GM23338 (cell line): ENCODE measurements at regions not wholly inside any gene's neighbourhood (a gene's known extent, or its start where the extent isn't known, plus 50 kb on each side); places are given as distances from the start of the nearest gene placed in this dataset.

ENCODE experiments used
- ATAC-seq: fragments of 200-7000 bp; cut with Tn5 transposase; 3 replicates; pipeline ENCODE4 v1.9.1; 2020
- DNase-seq: peaks from one replicate; pipeline ENCODE4 v3.0.0-alpha.2; 2015; ENCODE audit warnings: low spot score
- H2AFZ ChIP-seq: fragments of 200-600 bp; sonication (generic); 2 replicates; pipeline ENCODE4 v1.8.0; 2016; ENCODE audit warnings: antibody characterized with exemption, mild to moderate bottlenecking, moderate library complexity
- H3F3A ChIP-seq: fragments of 200-600 bp; sonication (generic); replicated peaks from 2 replicates; pipeline ENCODE4 v1.8.0; 2017; ENCODE audit warnings: antibody characterized with exemption, mixed run types, low read depth
- H3K27ac ChIP-seq: fragments of 200-600 bp; sonication (generic); 2 replicates; pipeline ENCODE4 v1.6.1; 2016; ENCODE audit warnings: low read depth
- H3K27me3 ChIP-seq: fragments of 200-600 bp; sonication (generic); 2 replicates; pipeline ENCODE4 v1.8.0; 2016; ENCODE audit warnings: mild to moderate bottlenecking, mixed run types, moderate library complexity; ENCODE audit not compliant: insufficient read depth
- H3K36me3 ChIP-seq: fragments of 200-600 bp; sonication (generic); 2 replicates; pipeline ENCODE4 v1.8.0; 2016; ENCODE audit warnings: mild to moderate bottlenecking; ENCODE audit not compliant: insufficient read depth
- H3K4me1 ChIP-seq: fragments of 200-600 bp; sonication (generic); 2 replicates; pipeline ENCODE4 v1.8.0; 2016; ENCODE audit warnings: mild to moderate bottlenecking, moderate library complexity; ENCODE audit not compliant: insufficient read depth
- H3K4me2 ChIP-seq: fragments of 200-600 bp; sonication (generic); 2 replicates; pipeline ENCODE4 v1.7.1; 2017; ENCODE audit warnings: mixed run types
- H3K4me3 ChIP-seq: fragments of 200-600 bp; sonication (generic); 2 replicates; pipeline ENCODE4 v1.6.1; 2016; ENCODE audit warnings: mixed run types
- H3K79me2 ChIP-seq: fragments of 200-600 bp; sonication (generic); replicated peaks from 2 replicates; pipeline ENCODE4 v1.8.0; 2017; ENCODE audit warnings: mild to moderate bottlenecking; ENCODE audit not compliant: insufficient read depth
- H3K9me2 ChIP-seq: fragments of 200-600 bp; sonication (generic); 2 replicates; pipeline ENCODE4 v1.8.0; 2017; ENCODE audit not compliant: insufficient read depth
- H4K20me1 ChIP-seq: fragments of 200-600 bp; sonication (generic); replicated peaks from 2 replicates; pipeline ENCODE4 v1.8.0; 2017; ENCODE audit warnings: mild to moderate bottlenecking; ENCODE audit not compliant: insufficient read depth
- H3K27ac Mint-ChIP-seq: 2 replicates; pipeline ENCODE4 v1.8.0; 2020; ENCODE audit warnings: inconsistent platforms, mild to moderate bottlenecking, moderate library complexity, mixed read lengths
- H3K27me3 Mint-ChIP-seq: 3 replicates; pipeline ENCODE4 v1.8.0; 2022; ENCODE audit warnings: low read depth, mild to moderate bottlenecking, moderate library complexity, mixed read lengths, inconsistent platforms; ENCODE audit not compliant: insufficient read depth, poor library complexity
- H3K36me3 Mint-ChIP-seq: 3 replicates; pipeline ENCODE4 v1.8.0; 2021; ENCODE audit warnings: low read depth, mild to moderate bottlenecking, inconsistent platforms, moderate library complexity, mixed read lengths
- H3K4me1 Mint-ChIP-seq: 3 replicates; pipeline ENCODE4 v1.8.0; 2020; ENCODE audit warnings: mild to moderate bottlenecking, inconsistent platforms, mixed read lengths
- H3K4me3 Mint-ChIP-seq: 3 replicates; pipeline ENCODE4 v1.8.0; 2021; ENCODE audit warnings: moderate library complexity, mild to moderate bottlenecking, inconsistent platforms, mixed read lengths
- H3K9me3 Mint-ChIP-seq: 3 replicates; pipeline ENCODE4 v1.8.0; 2020; ENCODE audit warnings: moderate library complexity, mild to moderate bottlenecking, inconsistent platforms, mixed read lengths
- EZH2 ChIP-seq: fragments of 200-600 bp; sonication (generic); IDR thresholded peaks from one replicate; pipeline ENCODE4 v1.8.0; 2017; ENCODE audit warnings: antibody characterized with exemption, mild to moderate bottlenecking, low read depth; ENCODE audit not compliant: unreplicated experiment
- EZH2phosphoT487 ChIP-seq: fragments of 200-600 bp; sonication (generic); IDR thresholded peaks from one replicate; pipeline ENCODE4 v1.8.1; 2018; ENCODE audit warnings: antibody characterized with exemption; ENCODE audit not compliant: unreplicated experiment
- JUNB ChIP-seq: IDR thresholded peaks from one replicate; pipeline ENCODE4 v1.6.1; 2016; ENCODE audit warnings: antibody characterized with exemption; ENCODE audit not compliant: unreplicated experiment
- POLR2AphosphoS5 ChIP-seq: IDR thresholded peaks from 2 replicates; pipeline ENCODE4 v1.6.1; 2016; ENCODE audit warnings: antibody characterized with exemption, low read depth
- REST ChIP-seq: IDR thresholded peaks from one replicate; pipeline ENCODE4 v1.6.1; 2018; ENCODE audit warnings: antibody characterized with exemption; ENCODE audit not compliant: unreplicated experiment
- ZNF114 ChIP-seq: fragments of 250-450 bp; sonication (Bioruptor Pico); IDR thresholded peaks from 2 replicates; pipeline ENCODE4 v1.5.0; 2020; ENCODE audit warnings: mild to moderate bottlenecking, moderate library complexity
- TF ChIP-seq, protein P1 (sequence below), 2 experiments: fragments of 200-600 bp in 1 of 2; sonication (generic) in 1 of 2; conservative IDR thresholded peaks; 2 replicates each; pipeline versions ENCODE4 v1.5.1 to v1.6.1; 2016 to 2017; ENCODE audit warnings: antibody characterized with exemption in 2 of 2, low read depth in 2 of 2, mild to moderate bottlenecking in 2 of 2, moderate library complexity in 1 of 2
- TF ChIP-seq, protein P2 (sequence below): IDR thresholded peaks from 2 replicates; pipeline ENCODE4 v1.6.1; 2016; ENCODE audit warnings: antibody characterized with exemption

DNA sequence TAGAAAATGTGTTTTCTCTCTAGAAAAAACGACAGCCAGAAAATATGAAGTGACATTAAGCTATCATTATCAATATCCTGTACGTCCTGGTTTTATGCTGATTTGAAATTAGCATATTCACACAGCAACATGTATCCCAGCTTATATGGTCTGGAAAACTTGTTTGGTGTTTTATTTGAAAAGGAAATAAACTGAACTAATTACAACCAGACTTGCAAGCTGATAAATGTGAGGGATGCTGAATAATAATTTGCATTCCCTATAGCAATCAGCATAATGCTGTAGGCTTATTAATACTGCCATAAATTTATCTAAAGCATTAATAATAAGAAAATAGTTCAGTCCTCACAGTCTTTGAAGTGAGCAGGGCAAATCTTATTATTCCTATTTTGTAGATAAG is 336.9 kb upstream of the UMPS start (continued):
- TF ChIP-seq REST = no peak

- Histone ChIP-seq H3K4me1 (no peaks in the 10 kb centered on the region), H3K27me3 (no peaks in the 10 kb centered on the region), H4K20me1 (no peaks in the 10 kb centered on the region), H3F3A (no peaks in the 10 kb centered on the region), H3K4me2 (no peak overlapping the region), H3K27ac (no peak overlapping the region), H3K4me3 (no peak overlapping the region), H3K79me2 (no peaks in the 10 kb centered on the region), H3K36me3 (no peaks in the 10 kb centered on the region), H3K9me2 (no peaks in the 10 kb centered on the region; the same call in 1 of the 2 replicates), H2AFZ (no peak overlapping the region)
- DNase-seq = no peak
- TF ChIP-seq EZH2phosphoT487 (no peak), ZNF114 (CRISPR knock-in tag) (no peak), POLR2AphosphoS5 (no peak), EZH2 (no peak), JUNB (no peak)
- TF ChIP-seq, protein P1, sequence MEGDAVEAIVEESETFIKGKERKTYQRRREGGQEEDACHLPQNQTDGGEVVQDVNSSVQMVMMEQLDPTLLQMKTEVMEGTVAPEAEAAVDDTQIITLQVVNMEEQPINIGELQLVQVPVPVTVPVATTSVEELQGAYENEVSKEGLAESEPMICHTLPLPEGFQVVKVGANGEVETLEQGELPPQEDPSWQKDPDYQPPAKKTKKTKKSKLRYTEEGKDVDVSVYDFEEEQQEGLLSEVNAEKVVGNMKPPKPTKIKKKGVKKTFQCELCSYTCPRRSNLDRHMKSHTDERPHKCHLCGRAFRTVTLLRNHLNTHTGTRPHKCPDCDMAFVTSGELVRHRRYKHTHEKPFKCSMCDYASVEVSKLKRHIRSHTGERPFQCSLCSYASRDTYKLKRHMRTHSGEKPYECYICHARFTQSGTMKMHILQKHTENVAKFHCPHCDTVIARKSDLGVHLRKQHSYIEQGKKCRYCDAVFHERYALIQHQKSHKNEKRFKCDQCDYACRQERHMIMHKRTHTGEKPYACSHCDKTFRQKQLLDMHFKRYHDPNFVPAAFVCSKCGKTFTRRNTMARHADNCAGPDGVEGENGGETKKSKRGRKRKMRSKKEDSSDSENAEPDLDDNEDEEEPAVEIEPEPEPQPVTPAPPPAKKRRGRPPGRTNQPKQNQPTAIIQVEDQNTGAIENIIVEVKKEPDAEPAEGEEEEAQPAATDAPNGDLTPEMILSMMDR (conservative IDR thresholded peaks at IDR 0.05; ENCODE audit: low read depth in 2 of 2) = no peak
- no peak overlapping the region for H3K27ac Mint-ChIP-seq
- no peak overlapping the region for H3K4me3 Mint-ChIP-seq
- no peaks in the 10 kb centered on the region for H3K9me3 Mint-ChIP-seq
- no peak for ATAC-seq
- H3K36me3 Mint-ChIP-seq = no peaks in the 10 kb centered on the region
- H3K27me3 Mint-ChIP-seq = no peaks in the 10 kb centered on the region
- H3K4me1 Mint-ChIP-seq = peaks cover 9% of the 10 kb centered on the region; the same call in 2 of the 3 replicates
Measured at GRCh38 chr3:124395162-124395561, 335.1 kb upstream of the UMPS start.

DNA sequence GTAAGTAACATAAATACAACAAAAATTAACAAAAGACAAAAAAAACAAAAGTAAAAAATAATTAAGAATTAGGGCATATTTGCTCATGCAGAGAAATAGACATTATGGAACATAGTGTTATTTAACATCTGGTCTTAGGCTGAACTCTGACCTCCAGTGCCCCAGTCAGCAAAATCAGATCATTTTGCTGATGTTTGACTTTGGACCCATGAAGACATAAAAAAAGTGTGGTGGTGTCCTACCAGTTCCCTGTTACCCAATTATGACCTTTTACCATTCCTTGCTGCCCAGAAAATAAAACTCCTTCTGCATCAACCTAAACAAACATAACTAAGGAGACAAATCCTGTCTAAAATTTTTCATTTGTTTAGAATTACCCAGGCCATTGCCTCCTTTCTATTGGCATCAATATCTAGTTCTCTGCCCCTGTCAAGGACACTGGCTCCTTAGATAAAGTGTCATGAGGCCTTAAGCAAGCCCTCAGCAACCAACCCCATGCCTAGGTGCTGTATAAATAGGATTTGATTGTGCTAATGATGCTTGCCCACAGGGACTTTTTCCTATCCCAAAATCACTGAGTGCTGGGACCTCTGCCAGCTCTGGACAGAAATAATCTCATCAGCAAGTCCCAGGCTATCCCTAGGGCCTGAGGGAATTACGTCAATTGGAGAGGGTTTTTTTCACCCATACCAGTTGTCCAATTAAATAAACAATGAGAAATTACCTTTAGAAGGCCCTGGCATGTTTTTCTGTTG is 334.5 kb upstream of the UMPS start:
- H3K9me2 ChIP-seq = no peaks in the 10 kb centered on the region; the same call in 1 of the 2 replicates
- no peaks in the 10 kb centered on the region for H3K36me3 Mint-ChIP-seq
- H3K79me2 ChIP-seq = no peaks in the 10 kb centered on the region
- H3K27me3 Mint-ChIP-seq = no peaks in the 10 kb centered on the region
- H3K4me3 ChIP-seq = no peak overlapping the region
- no peak overlapping the region; the same call in 1 of the 2 replicates for H3K27ac Mint-ChIP-seq
- H3K27me3 ChIP-seq = no peaks in the 10 kb centered on the region
- TF ChIP-seq, protein P2, sequence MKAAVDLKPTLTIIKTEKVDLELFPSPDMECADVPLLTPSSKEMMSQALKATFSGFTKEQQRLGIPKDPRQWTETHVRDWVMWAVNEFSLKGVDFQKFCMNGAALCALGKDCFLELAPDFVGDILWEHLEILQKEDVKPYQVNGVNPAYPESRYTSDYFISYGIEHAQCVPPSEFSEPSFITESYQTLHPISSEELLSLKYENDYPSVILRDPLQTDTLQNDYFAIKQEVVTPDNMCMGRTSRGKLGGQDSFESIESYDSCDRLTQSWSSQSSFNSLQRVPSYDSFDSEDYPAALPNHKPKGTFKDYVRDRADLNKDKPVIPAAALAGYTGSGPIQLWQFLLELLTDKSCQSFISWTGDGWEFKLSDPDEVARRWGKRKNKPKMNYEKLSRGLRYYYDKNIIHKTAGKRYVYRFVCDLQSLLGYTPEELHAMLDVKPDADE = no peak
- peaks cover 6% of the 10 kb centered on the region; the same call in 2 of the 3 replicates for H3K4me1 Mint-ChIP-seq
- H2AFZ ChIP-seq = no peak overlapping the region
- DNase-seq (no peak), ATAC-seq (no peak)
- no peaks in the 10 kb centered on the region for H3F3A ChIP-seq
- H3K36me3 ChIP-seq = no peaks in the 10 kb centered on the region
- no peaks in the 10 kb centered on the region for H3K9me3 Mint-ChIP-seq
- H3K27ac ChIP-seq = no peak overlapping the region
- H3K4me3 Mint-ChIP-seq = no peak overlapping the region
- no peaks in the 10 kb centered on the region for H4K20me1 ChIP-seq
- H3K4me1 ChIP-seq = no peaks in the 10 kb centered on the region
- H3K4me2 ChIP-seq = no peak overlapping the region
